Muscle of back (tissue), 3 donors: ENCODE measurements at regions not wholly inside any gene's neighbourhood (a gene's known extent, or its start where the extent isn't known, plus 50 kb on each side); places are given as distances from the start of the nearest gene placed in this dataset.

Experiments used
- DNase-seq, 3 donors: peaks; one replicate each; pipeline versions ENCODE4 v3.0.0 to v3.0.0-alpha.2; 2013

DNA sequence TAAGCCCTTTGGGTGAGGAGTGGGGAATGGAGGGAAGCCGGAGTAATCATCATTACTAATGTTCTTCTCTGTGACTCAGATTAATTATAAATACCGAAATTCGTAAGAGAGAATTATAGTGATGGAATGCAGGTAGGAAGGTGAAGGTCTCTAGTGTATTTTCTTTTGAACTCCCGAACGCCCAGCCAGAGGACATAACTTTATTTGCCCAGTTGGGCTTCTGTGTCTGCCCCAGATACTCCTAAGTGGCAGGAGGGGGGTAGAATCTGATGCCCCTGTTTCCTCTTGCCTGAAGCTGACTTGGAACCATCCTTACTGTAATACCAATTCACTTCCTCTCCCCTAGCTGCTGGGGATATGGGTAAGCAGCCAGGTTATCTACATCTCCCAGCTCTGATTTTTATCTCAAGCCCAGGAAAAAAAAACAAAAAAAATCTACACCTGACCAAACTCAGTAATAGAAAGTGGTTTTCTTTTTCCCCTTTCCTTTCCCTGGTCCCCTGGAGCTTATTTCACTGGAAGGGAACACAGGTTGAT lies 84.4 kb upstream of the CISTR start:
- no peak for DNase-seq

DNA sequence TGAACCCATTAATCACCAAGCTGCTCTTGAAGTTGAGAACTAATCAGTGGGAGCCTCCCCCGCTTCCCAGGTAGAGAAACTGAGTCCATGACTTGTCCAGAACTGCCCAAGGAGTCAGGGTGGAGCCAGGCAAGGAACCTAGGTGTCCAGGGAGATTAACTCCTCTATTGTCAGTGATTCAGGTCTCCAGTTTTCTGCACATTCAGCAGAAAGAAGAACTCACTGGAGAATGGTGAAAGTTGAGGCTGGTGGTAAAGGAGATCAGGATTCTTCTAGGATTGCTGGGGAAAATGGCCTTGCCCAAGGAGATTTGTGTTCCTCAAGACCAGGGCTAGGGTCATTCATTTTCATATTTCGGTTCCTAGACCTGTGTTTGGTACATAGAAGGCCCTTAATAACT lies 87.2 kb upstream of the CISTR start:
- DNase-seq: no peak

DNA sequence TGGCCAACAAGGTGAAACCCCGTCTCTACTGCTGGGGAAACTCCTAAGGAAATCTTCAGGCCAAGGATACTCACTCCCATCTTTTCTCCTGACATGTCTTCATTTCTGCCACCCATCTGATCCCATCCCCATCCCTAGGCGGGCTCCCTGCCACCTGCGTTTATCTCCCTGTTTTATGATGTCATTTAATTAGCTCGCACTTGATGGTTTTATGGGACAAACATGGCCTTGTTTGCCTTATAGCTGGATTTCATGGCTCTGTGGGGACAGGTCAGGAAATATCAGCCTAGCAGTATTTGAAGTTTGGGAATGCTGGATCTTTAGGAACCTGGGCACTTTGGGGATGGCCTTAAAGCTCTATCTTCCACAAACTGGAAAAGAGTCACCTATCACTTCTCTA lies 88.5 kb upstream of the CISTR start:
- no peak for DNase-seq

DNA sequence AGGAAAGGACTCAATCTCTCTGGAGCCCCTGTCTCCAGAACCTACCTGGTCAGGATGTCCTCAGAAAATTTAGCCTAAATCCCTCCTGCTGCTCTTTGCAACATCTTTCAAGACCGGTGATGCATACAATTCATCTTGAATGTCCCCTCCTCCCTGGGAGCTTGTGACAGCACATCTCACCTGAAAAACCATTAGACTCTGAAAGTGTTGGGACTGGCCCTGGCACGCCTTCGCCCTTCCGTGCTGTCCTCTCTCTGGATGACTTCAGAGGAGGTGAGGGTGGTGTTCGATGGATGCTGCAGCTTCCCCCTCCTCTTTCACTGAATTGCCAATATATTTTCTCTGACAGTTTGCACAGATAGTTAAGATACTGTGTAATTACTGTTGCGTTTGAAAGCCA lies 90.9 kb upstream of the CISTR start:
- DNase-seq: no peak

DNA sequence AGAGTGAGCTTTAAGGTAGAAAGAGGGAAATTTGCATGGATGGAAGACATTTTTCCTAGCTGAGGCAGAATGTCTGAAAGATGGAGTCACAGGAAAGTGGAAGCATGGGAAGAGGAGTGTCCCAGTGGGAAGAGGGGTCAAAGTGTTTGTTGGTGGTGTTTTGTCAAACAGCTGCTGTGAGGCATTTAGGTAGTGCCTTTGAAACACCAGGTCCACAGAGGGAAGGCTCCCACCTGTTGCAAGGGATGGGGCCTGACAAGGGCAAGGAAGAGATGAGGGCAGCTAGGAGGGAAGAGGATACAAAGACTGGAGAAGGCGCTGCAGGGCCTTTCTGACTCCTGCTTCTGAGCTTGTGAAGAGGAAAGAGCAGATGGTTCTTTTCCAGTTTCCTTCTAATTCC lies 91.8 kb upstream of the CISTR start:
- no peak for DNase-seq

DNA sequence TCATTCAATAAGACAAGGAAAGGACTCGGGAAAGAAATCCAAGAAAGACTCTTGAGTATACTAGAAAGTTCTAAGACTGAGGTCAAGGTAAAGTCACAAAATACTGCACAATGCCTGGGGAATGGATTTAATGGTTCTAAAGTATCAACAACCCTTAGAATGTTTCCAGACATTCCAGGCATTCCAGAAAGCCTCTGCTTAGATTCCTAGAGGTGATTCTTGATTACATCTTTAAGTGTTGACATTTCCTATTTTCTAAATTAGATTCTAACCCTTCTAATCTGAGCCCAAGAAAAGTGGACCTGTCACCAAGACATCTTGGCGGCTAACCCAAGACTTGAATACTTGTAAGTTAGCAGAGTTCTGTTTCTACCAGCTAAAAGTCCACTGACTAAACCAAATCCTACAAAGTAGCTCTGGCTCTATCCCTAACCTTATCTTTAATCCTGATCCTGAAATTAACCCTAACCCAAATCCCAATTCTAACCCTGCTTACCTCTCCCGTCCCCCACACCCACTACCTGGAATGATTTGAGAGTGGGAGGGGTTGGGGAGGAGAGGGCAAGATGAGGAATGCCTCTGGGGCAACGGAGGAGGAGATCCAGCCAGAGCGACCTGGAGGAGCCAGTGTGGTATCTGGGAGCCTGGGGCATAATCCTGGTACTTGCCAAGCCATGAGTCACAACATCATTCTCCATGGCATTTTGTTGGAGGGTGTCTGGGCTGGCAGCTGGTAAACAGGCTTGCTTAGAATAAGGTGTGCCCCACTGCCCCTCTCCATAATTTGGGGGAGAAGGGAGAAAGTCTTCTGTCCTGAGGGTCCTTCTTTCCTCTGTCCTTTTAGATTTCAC lies 93.4 kb upstream of the HOXC13 start:
- DNase-seq: peak in 1 of 3 donors; percentile 12

DNA sequence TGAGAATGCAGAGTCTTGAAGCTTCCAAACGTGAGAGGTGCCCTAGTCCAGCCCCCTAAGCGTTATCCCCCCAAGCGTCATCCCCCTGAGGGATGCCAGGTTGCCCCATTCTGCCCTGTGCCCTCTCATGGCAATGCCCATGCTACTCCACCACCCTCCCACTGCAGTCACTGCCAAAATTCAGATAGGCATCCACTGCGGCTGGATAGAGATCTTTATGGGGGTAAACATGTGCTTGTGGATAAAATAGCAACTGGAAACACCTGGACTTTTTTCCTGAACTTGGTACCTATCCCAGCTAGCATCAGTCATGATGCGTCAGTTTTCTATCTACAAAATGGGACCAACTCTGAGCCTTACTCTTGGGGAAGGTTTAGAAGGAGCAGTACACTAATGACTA lies 92.7 kb upstream of the HOXC13 start:
- no peak for DNase-seq

DNA sequence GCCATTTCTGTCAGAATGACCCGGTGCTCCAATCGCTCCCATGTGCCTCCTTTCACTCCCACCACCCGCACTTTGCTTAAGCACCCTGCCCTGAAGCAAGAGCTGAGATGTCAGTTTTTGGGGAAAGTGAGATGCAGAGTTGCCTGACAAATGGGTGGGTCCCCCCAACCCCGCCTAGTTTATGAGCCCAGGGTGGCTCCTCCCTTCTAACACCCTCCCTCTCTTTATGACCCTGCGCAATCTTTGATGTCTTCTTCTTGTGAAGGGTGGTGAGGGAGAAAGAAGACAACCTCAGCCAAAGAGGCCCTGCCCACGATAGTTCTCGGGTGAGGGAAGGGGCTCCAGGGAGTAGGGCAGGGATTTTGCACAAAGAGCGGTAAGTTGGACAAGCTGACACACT lies 89.5 kb upstream of the HOXC13 start:
- no peak for DNase-seq

DNA sequence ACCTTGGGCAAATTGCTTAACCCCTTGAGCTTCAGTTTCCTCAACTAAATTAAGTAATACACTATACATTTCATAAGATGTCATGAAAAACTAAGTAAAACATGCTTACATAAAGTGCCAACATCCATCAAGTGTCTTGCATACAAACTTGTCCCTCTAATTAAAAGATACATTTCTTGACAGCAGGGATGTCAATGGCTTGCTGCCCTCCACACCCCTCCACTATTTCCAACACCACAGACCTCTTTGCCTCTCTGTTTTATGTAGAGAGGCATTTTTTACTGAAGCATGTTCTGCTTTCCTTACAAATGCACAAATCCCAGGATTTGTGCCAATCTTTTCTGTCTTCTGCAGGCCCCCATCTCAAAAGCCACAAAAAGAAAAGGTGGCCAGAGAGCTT lies 89.0 kb upstream of the HOXC13 start:
- DNase-seq: no peak

DNA sequence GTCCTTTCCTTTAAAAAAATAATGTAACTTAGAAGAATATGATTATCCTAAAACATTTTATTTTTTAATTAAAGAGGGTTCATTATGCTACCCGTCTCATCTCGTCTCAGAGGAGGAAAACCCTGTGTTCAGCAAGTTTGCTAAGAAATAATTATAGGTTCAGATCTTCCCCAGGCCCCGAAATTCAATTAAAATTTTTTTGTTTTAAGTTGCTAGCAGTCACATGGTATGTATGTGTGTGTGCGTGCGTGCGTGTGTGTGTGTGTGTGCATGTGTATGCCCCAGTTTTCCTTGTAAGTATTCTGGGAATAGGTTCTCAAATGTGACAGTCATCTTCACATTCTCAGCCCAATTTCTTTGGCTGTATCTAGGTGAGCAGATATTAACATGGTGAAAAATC lies 86.6 kb upstream of the HOXC13 start:
- DNase-seq: no peak

DNA sequence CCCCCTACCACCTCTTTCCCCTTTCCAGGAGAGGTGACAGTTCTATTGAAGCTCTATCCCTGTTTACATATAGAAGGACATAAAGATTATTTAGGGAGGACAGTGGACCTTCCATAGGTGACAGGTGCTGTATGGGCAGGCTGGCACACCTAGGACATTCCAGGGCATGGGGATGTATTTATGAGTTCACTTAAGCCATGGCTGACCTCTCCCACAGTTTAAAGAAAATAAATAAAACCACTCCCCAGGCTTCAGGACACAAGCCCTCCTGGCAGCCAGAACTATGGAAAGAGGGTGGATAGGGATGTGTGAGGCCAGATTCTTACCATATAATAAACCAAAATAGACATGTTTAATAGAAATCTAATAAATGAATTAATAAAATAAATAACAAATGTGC lies 85.6 kb upstream of the HOXC13 start:
- DNase-seq: no peak

DNA sequence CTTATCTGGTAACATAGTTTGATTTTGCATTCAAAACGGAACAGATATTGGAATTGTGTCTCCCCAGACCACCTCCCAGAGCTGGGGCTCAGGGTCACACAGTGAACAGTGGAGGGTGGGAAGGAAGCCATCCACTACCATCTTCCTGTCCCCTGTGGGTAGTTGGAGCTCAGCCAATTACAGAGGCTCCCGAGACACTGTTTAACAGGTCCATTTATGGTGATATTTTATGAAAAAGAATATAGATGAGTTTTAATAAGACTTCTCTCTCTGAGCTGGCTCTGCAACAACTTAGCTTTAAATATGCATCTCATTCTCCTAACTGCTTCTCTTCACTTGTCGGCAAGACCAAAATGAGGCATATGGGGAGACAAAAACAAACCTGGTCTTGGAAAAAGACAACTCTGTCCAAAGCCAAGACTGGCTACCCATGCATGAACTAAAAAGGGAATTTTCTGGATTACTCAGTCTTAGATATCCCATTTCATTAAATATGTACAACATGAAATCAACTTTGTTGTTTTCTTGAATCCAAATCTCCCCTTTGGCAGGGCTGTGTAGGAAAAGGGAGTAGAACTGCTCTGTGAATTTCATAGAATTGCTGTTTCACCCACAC lies 83.8 kb upstream of the HOXC13 start:
- DNase-seq: no peak

DNA sequence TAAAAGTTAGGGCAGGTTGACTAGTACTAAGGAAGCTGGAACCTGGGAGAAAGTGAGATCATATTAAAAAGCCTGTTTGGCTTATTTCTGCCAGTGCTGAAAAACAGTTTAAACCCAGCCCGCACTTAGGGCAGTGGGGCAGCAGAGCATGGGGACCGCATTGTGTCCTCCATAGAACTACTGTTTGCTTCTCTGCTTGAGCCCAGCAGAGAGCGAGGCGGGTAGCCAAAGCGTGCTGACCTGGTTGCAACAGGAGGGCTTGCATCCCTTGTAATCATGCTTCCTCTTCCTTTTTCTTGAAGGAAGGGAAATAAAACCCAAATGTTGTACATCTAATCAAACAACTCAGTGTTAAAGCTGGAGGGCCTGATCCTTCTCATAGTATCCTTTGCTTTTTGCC lies 82.5 kb upstream of the HOXC13 start:
- no peak for DNase-seq

DNA sequence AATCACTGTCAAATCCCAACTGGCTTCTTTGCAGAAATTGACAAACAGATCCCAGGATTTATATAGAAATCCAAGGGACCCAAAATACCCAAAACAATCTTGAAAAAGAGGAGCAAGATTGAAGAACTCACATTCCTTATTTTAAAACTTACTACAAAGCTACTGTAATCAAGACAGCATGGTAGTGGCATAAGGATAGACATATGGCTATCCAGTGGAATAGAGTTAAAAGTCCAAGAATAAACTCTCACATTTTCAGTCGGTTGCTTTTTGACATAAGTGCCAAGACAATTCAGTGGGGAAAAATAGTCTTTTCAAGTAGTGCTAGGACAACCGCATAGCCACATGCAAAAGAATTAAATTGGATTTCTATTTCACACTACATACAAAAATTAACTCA lies 81.0 kb upstream of the HOXC13 start:
- no peak for DNase-seq

DNA sequence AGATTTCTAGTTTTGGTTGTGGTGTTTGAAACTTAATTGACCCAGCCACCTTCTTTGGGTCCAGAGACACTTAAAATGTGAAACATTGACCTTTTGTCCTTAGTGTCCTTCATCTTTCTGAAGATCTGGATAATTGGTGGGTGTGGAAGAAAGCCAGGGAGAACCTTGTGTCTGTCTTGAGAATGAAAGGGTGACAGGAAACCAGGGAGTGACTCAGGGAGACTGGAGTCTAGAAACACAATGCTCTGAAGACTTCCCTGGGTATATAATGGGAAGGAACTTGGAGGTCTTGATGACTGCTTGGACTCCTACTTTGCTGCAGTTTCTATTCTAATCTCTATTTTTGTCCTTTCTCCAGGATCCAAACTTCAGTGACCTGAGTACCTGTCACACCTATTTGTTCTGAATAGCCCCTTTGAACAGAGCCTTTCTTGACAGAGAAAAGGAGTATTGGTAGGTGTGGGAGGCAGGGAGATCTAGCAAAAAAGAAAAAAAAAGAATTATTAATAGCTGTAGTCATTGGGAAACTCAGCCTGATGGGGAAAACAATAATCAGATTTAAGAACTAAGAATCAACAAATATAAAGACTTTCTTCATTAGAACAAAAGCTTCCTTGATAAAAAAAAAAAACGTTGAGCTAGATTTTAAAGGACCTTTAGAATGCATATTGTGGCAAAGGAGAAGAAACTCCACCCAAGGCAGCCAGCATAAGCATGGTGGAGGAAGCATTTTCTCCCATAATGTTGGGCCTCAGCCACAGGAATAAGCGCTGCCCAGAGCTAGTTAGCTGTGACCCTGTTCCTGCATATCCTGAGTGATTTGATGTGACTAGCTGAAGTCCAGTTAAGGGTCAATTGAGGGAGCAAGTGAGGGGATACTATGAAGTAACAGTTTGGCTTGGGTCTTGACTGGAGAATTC lies 77.9 kb upstream of the HOXC13 start:
- no peak for DNase-seq

DNA sequence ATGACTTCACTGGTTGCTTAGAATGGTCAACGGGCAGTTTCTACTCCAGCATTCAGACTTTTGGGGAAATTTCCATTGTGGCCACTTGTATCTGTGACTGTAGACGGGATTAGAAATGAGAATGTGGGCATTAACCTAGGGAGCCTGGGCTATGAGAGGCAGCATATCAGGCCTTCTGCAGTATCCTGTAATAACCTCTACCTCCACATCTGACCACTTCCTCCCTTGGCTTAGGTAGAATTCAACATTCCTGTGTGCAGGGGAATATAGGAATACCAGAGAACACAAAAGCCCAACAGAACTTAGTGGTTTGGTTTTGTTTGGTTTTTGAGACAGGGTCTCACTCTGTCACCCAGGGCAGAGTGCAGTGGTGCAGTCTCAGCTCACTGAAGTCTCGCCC lies 76.4 kb upstream of the HOXC13 start:
- no peak for DNase-seq

DNA sequence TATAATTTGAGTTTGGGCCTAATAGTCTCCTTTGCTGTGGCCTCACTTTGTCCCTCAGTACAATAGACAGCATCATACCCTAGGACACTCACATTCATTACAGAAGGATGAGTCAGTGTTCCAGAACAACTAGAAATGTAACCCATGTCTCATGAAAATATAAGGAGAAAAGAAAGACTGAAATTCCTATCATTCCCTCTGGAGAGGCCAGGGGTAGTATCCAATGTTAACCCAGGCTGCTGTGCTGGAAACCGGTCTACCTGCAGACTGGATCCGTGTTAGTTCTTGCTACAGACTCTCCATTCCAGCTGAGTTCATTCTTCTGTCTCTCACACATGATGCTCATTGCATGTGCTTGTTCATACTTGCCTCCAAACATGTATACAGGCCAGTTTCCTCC lies 75.8 kb upstream of the HOXC13 start:
- no peak for DNase-seq

DNA sequence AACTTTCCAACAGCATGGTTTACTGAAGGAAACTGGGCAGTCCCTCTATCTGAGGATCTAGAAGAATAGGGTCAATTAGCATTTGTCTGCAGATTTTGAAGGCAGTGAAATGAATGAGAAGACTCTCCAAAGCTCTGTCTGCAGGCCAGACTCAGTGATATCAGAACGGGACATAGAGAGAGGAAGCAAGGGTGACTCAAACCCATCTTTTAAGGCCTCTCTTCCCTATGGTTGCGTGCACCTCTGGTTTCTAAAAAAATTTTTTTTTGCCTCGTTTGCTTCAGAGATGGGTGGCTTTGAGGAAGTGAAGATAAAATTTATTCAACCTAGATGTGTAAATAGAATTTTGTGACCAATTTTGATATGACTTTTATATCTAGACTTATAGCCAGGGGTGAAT lies 71.9 kb upstream of the HOXC13 start:
- no peak for DNase-seq

DNA sequence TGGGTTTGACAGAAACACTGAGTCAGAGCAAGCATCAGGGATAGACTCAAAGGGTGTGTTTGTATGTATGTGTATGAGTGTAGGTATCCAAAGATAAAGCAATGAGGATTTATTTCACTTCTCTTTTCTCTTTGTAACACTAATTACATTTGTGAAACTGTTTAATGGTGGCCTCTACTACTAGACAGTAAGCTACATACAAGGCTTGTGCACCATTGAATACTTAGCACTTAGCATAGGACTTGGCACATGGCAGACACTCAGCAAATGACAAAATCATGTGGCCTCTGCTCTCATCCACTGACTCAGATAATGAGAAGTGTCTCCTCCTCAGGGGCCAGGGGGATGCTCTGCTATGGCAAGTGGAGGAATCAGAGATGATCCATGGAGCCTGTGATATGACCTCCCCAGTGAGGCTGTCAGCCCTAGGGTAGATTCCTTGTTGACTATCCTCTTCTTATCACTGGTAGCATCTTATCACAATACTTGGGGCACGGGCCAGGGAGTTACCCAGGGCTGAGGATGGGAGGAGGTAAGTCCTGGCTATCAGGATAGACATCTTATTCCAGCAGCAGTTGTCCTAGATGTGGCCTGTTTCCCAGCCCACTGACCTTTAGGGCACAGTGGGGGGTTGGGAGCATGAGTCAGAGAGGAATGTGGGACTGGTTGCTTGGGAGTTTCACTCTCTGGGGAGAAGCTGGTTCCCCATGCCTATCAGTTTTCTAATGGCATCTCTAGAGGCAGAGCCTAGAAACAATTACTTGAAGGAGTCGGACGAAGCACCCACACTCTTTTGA lies 71.2 kb upstream of the HOXC13 start:
- no peak for DNase-seq

DNA sequence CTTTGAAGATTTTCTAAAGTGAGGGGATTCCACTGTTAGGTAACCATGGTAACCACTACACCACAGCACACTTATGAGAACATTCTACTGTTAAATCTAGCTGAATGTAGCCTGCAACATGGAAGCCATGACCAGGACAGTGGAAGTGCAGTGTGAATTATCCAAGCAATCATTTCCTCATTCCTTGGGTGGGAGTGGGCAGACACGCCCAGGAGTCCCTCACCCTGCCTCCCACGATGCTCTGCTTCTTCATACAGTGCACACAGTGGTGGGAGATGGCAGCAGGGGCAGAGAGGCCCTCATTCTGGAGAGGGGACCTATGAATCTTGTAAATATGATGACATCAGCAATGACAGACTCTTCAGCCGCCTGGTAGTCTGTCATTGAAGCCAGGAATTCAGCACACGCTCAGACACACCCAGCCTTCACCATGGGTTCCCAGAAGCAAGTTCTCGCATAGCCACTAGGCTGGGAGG lies 70.1 kb upstream of the HOXC13 start:
- DNase-seq: peak in 1 of 3 donors; percentile 6

DNA sequence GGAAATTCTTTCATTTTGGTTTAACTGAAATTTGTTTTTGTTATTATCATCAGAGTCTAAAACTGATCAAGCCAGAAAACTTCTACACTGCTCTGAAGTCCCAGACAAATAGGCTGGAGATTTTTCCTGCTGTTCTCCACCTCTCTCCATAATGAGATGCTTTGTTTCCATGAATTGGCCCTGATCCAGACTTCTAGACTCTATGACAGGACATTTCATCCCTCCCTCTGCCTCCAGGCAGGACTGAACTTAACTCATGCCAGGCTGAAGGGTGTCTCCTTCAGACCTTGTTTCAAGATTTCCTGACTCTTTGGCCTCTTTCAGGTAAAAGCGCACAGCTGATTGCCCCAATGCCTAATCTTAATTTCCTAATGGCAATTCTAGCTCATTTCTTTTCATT lies 69.1 kb upstream of the HOXC13 start:
- peak in 1 of 3 donors; percentile 6 for DNase-seq
